ENCODE measurements at regions not wholly inside any gene's neighbourhood (a gene's known extent, or its start where the extent isn't known, plus 50 kb on each side); places are given as distances from the start of the nearest gene placed in this dataset.

DNA sequence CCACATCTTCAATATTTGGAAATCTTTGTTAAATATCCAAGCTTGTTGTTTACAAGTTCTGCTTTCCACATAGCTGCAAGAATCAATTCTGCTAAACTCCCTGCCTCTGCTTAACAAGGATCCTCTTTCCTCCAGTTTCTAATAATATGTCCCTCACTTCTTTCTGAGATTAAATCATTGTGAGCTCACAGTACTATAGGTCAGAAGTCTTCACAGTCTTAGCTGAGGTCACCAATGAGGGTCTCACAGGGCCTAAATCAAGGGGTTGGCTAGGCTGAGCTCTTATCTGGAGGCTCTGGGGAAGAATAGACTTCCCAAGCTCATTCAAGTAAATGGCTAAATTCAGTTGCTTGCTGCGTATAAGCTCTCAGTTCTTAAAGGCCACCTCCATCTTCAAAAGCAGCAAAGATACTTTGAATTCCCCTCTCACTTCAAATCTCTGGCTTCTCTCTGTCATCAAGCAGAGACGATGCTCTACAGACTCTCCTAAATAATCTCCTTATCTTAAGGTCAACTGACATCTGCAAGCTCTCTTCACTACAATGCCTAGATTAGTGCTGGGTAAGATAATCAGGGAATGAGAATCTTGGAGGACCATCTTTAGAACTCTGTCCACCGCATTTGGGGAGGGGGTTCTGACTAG, 175.3 kb downstream of the PLPPR4 start:
- TF ChIP-seq CTCF (IDR thresholded peaks at IDR 0.05), result no peak
- TF ChIP-seq POLR2A (IDR thresholded peaks at IDR 0.05), result no peak
